ENCODE measurements at regions not wholly inside any gene's neighbourhood (a gene's known extent, or its start where the extent isn't known, plus 50 kb on each side); places are given as distances from the start of the nearest gene placed in this dataset.

DNA sequence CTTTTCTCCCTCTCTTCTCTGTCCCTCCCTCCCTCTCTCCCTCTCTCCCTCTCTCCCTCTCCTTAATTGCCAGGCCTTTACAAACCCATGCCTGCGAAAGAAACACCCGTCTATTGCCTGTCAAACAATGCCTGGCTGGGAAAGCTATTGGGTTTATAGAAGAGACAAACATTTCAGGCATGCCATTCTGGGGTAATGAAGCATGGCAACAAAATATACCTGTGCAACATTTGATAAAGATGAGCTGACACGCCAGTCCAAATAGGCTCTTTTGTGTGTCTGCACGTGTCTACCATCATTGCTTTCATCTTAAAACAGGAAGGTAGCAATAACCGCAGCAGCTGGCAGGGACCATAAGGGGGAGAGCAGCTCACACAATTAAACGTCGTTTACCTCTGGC lies 282.1 kb downstream of the ZNF516 start:
- CTCF ChIA-PET = no interaction called here
- POLR2A ChIA-PET = no interaction called here
- Histone ChIP-seq H3K4me1 (ENCODE audit: insufficient read depth, low read length) (no peaks in the 10 kb centered on the region), H3K4me3 (ENCODE audit: low read length) (no peak overlapping the region), H3K27ac (ENCODE audit: low read depth in 1 of 2, low read length in 2 of 2) (no peak overlapping the region), H3K9me3 (ENCODE audit: control insufficient read depth in 1 of 2, insufficient read depth in 1 of 2, low read length in 2 of 2) (peaks cover 0 to 7% of the 10 kb centered on the region in 2 experiments), H3K27me3 (ENCODE audit: control insufficient read depth in 1 of 2, insufficient read depth in 2 of 2, low read length in 2 of 2) (no peaks in the 10 kb centered on the region), H3K36me3 (ENCODE audit: insufficient read depth, low read length) (no peaks in the 10 kb centered on the region)
- Mint-ChIP-seq H3K9me3 (no peaks in the 10 kb centered on the region), H3K36me3 (ENCODE audit: low read depth) (no peaks in the 10 kb centered on the region), H3K4me3 (no peak overlapping the region), H3K27ac (no peak overlapping the region), H3K4me1 (ENCODE audit: low read depth) (peaks cover 16% of the 10 kb centered on the region), H3K27me3 (no peaks in the 10 kb centered on the region)
- ATAC-seq (ENCODE audit: poor library complexity) = peak; percentile 56
- no peak for TF ChIP-seq CTCF (IDR thresholded peaks at IDR 0.05)
- intact Hi-C loops (cut with DNase I, micrococcal nuclease) = no loop called here
- peak in 6 of 14 experiments; percentile 7 to 43 (median 20) for DNase-seq

- ATAC-seq (ENCODE audit: poor library complexity) = no peak
- peaks cover 9% of the 10 kb centered on the region for H3K27me3 Mint-ChIP-seq
- CTCF ChIA-PET = no interaction called here
Observed at GRCh38 chr18:76209597-76209996, 285.4 kb downstream of the ZNF516 start.

GRCh38 chr18:76208678-76209306 lies 286.2 kb downstream of the ZNF516 start:
- Histone ChIP-seq H3K9me3 (ENCODE audit: control insufficient read depth in 1 of 2, insufficient read depth in 1 of 2, low read length in 2 of 2) (peaks cover 0 to 10% of the 10 kb centered on the region in 2 experiments), H3K36me3 (ENCODE audit: insufficient read depth, low read length) (no peaks in the 10 kb centered on the region), H3K4me1 (ENCODE audit: insufficient read depth, low read length) (no peaks in the 10 kb centered on the region), H3K27me3 (ENCODE audit: control insufficient read depth in 1 of 2, insufficient read depth in 2 of 2, low read length in 2 of 2) (no peaks in the 10 kb centered on the region), H3K4me3 (ENCODE audit: low read length) (no peak overlapping the region), H3K27ac (ENCODE audit: low read depth in 1 of 2, low read length in 2 of 2) (no peak overlapping the region)
- DNase-seq = no peak
- Mint-ChIP-seq H3K9me3 (no peaks in the 10 kb centered on the region), H3K4me1 (ENCODE audit: low read depth) (peaks cover 11% of the 10 kb centered on the region), H3K36me3 (ENCODE audit: low read depth) (no peaks in the 10 kb centered on the region), H3K27ac (no peak overlapping the region), H3K27me3 (peaks cover 17% of the 10 kb centered on the region), H3K4me3 (no peak overlapping the region)
- TF ChIP-seq CTCF (IDR thresholded peaks at IDR 0.05) = no peak
- CTCF ChIA-PET = no interaction called here
- intact Hi-C loops (cut with DNase I, micrococcal nuclease) = no loop called here
- no peak for ATAC-seq (ENCODE audit: poor library complexity)
- POLR2A ChIA-PET = no interaction called here

More at GRCh38 chr18:76209597-76209996, 285.4 kb downstream of the ZNF516 start:
- no peak for DNase-seq
- Mint-ChIP-seq H3K9me3 (no peaks in the 10 kb centered on the region), H3K4me3 (no peak overlapping the region), H3K27ac (no peak overlapping the region), H3K36me3 (ENCODE audit: low read depth) (no peaks in the 10 kb centered on the region), H3K4me1 (ENCODE audit: low read depth) (peaks cover 16% of the 10 kb centered on the region)
- H3K36me3 ChIP-seq (ENCODE audit: insufficient read depth, low read length) = no peaks in the 10 kb centered on the region
- no peaks in the 10 kb centered on the region for H3K27me3 ChIP-seq (ENCODE audit: control insufficient read depth in 1 of 2, insufficient read depth in 2 of 2, low read length in 2 of 2)
- no peak for TF ChIP-seq CTCF (IDR thresholded peaks at IDR 0.05)
- intact Hi-C loops (cut with DNase I, micrococcal nuclease) = no loop called here
- H3K4me1 ChIP-seq (ENCODE audit: insufficient read depth, low read length) = no peaks in the 10 kb centered on the region
- POLR2A ChIA-PET = no interaction called here
- peaks cover 0 to 7% of the 10 kb centered on the region in 2 experiments for H3K9me3 ChIP-seq (ENCODE audit: control insufficient read depth in 1 of 2, insufficient read depth in 1 of 2, low read length in 2 of 2)
- no peak overlapping the region for H3K4me3 ChIP-seq (ENCODE audit: low read length)
- H3K27ac ChIP-seq (ENCODE audit: low read depth in 1 of 2, low read length in 2 of 2) = no peak overlapping the region
